ENCODE measurements at regions not wholly inside any gene's neighbourhood (a gene's known extent, or its start where the extent isn't known, plus 50 kb on each side); places are given as distances from the start of the nearest gene placed in this dataset.
"Not testable (repeated sequence)": the region's sequence is repeated elsewhere in the genome, so short reads cannot be mapped to it uniquely, and the experiment has no call there.

DNA sequence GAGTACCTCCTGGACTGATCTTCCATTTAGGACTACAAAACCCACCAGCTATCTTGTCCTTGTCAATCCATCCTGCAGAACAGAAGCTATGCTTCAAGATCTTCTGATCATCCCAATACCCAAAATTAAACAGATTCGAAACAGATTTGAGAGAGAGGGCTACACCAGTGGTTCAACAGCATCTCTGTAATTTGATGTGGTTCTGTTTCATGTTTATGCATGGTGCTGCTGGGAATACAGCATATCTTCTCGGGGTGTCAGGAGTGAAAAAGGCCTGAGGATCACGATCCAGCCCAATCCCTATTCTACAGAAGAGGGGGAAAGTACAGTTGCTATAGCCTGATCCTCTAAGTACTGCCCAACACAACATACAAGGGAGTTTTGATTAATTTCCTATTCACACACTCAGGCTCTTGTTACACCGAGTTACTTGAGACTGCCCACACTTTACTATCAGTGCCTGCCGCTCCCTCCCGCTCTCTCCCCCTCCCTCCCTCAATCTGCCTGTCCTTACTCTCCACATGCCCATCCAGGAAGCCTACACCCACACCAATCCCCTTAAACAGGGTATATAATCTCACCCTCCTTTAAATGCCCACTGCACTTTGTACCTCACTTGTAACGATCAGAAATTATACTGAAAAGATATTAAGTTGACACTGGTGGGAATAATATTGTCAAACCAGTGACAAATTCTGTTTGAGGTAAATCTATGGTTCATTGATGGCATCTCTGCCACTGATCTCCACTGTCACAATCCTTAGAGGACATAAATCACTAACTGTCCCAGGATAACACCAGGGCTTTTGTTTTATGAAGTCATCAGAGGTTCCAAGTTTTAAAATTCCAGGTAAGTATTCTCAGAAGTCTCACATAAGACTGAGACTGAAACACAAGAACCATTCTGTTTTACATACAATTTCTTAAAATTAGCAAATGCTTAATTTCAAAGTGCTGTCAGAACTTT, 89.3 kb upstream of the PLEKHM1 start:
- Mint-ChIP-seq H3K4me3 (ENCODE audit: low read depth) (no peak overlapping the region), H3K27me3 (ENCODE audit: low read depth) (no peaks in the 10 kb centered on the region), H3K36me3 (ENCODE audit: low read depth) (peaks cover 60% of the 10 kb centered on the region), H3K27ac (no peak overlapping the region), H3K9me3 (no peaks in the 10 kb centered on the region), H3K4me1 (ENCODE audit: low read depth) (peaks cover 62% of the 10 kb centered on the region)
- intact Hi-C loops (cut with micrococcal nuclease) = no loop called here
- no peak for DNase-seq (ENCODE audit: low spot score)

DNA sequence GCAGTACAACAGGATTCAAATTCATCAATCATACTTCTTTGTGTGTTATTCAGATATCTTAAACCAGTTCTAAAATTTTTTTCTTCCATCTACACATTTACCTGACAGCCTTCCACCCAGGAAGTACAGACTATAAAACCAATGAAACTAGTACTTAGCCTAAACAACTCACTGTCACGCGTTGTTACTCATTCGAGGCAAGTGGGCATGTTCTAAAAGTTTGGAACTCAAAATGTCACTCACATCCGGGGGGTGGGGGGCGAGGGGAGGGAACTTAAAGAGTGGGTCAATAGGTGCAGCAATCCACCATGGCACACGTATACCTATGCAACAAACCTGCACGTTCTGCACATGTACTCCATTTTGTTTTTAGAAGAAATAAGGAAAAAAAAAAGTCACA, 90.4 kb upstream of the PLEKHM1 start:
- H3K4me1 Mint-ChIP-seq (ENCODE audit: low read depth) = peaks cover 55% of the 10 kb centered on the region
- H3K27me3 Mint-ChIP-seq (ENCODE audit: low read depth) = no peaks in the 10 kb centered on the region
- H3K27ac Mint-ChIP-seq = no peak overlapping the region
- no peak overlapping the region for H3K4me3 Mint-ChIP-seq (ENCODE audit: low read depth)
- DNase-seq (ENCODE audit: low spot score) = no peak
- intact Hi-C loops (cut with micrococcal nuclease) = no loop called here
- H3K9me3 Mint-ChIP-seq = no peaks in the 10 kb centered on the region
- peaks cover 53% of the 10 kb centered on the region for H3K36me3 Mint-ChIP-seq (ENCODE audit: low read depth)

DNA sequence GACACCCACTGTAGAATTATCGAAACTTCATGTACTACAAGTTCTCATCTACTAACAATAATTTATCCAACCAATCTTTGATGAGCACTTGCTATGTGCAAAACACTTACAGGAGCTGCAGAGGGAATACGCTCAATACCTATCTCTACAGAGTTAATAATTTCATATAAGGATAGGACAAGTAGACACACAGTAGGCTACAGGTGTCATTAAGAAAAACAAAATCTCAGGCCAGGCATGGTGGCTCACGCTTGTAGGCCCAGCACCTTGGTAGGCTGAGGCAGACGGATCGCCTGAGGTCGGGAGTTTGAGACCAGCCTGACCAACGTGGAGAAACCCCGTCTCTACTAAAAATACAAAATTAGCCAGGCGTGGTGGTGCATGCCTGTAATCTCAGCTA, 91.3 kb upstream of the PLEKHM1 start:
- no peak for DNase-seq (ENCODE audit: low spot score)

DNA sequence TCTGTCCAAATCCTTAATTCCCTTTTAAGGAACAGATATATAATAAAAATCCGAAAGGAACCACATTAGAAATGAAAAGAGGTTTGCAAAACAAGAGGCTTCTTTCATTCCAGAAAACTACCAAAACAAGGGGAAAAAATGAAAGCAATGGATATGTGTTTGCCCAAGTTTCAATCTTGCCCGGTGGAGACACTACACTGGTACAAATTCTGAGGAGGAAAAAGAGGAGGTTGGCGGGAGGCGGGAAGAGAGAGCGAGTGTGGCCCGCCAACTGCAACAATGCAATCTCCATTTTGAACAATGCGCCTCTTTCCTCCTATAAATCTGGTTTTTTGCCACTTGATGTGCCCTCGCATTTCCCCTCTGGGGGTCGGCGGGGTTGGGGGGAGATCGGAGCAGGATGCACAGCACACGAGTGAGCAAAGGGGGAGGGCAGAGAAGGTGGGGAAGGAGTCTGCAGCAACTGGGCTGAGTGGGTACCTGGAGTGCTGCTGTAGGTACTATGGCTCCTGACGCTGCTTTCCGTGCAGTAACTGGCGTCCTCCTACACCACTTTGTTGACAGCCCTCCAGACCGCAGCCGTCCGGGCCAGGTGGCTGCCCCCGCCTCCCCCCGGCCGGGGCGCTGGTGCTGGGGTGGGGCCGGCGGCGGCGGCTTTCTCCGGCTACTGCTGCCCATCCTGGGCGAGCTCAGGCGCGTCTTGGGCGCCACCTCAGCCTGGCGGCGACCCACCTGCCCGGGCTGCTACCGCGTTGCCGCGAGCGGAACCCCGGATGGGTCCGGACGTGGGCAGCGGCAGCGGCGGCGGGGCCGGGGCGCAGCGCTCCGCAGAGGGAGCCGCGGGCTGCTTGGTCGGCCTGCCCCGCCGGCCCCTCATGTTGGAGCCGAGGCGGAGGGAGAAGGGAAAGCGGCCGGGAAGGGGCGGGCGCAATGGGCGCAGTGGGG, 93.8 kb upstream of the PLEKHM1 start:
- intact Hi-C loops (cut with micrococcal nuclease) = no loop called here
- Mint-ChIP-seq H3K4me3 (ENCODE audit: low read depth) (peak overlapping the region; percentile 85), H3K27ac (peak overlapping the region; percentile 91), H3K4me1 (ENCODE audit: low read depth) (peaks cover 39% of the 10 kb centered on the region), H3K9me3 (no peaks in the 10 kb centered on the region), H3K36me3 (ENCODE audit: low read depth) (peaks cover 37% of the 10 kb centered on the region), H3K27me3 (ENCODE audit: low read depth) (no peaks in the 10 kb centered on the region)
- DNase-seq (ENCODE audit: low spot score) = peak; percentile 80

More for the DNA sequence above, 91.3 kb upstream of the PLEKHM1 start:
- Mint-ChIP-seq H3K36me3 (ENCODE audit: low read depth) (peaks cover 45% of the 10 kb centered on the region), H3K4me1 (ENCODE audit: low read depth) (peaks cover 50% of the 10 kb centered on the region), H3K27me3 (ENCODE audit: low read depth) (no peaks in the 10 kb centered on the region), H3K4me3 (ENCODE audit: low read depth) (no peak overlapping the region), H3K27ac (no peak overlapping the region), H3K9me3 (no peaks in the 10 kb centered on the region)
- intact Hi-C loops (cut with micrococcal nuclease) = no loop called here

DNA sequence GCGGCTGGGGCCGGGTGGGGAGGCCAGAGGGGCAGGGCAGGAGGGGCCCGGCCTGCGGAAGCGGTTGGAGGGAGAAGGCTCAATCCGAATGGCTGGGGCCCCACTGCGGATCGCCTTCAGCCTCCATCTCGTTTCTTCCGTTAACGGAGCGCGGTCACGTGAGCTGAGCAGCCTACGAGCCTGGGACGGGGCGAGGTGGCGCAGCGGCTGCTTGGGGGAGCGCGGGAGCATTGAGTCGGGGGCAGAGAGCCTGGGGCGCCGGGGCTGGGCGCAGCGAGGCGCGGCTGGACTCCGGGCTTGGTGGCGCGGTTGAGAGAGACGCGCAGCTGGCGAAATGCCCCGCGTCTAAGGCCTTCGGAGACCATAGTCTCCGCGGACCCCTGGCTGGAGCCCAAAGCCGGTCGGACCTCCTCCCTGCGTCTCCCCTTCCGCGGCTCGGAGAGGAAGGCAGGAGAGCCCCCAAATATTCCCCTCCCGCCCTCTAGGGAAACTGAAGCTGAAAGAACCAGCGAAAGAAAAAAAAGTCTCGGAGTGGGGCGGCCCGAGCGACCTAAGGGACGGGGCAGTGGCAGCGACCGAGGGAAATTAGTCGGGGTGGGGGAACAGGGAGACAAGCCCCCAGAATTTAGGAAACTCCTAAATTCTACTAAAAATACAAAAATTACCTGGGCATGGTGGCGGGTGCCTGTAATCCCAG, 94.7 kb upstream of the PLEKHM1 start:
- peak; percentile 86 for DNase-seq (ENCODE audit: low spot score)
- Mint-ChIP-seq H3K4me1 (ENCODE audit: low read depth) (peaks cover 32% of the 10 kb centered on the region), H3K36me3 (ENCODE audit: low read depth) (peaks cover 31% of the 10 kb centered on the region), H3K4me3 (ENCODE audit: low read depth) (peak overlapping the region; percentile 85), H3K27ac (peak overlapping the region; percentile 91)
- intact Hi-C loops (cut with micrococcal nuclease); H3K27me3 Mint-ChIP-seq (ENCODE audit: low read depth); H3K9me3 Mint-ChIP-seq: not testable (repeated sequence)

DNA sequence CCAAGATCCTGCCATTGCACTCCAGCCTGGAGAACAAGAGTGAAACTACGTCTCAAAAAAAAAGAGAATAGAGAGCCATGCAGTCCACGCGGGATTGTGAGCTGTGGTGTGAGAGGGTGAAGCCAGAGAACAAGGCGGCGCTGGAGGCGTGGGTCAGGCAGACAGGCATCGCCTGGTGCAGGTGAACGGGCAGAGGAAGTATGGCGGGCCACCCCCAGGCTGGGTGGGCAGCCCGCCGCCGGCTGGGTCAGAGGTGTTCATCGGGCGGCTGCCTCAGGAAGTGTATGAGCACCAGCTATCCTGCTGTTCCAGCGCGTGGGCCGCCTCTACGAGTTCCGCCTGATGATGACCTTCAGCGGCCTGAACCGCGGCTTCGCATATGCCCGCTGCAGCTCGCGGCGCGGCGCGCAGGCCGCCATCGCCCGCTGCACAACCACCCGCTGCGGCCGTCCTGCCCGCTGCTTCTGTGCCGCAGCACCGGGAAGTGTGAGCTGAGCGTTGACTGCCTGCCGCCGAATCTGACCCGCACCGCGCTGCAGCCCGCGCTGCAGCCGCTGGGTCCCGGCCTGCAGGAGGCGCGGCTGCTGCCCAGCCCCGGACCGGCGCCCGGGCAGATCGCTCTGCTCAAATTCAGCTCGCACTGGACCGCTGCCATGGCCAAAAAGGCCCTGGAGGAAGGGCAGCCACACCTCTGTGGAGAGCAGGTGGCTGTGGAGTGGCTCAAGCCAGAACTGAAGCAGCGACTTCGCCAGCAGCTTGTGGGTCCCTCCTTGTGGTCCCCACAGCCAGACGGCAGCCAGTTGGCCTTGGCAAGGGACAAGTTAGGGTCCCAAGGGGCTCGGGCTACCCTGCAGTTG, 95.5 kb upstream of the PLEKHM1 start:
- H3K36me3 Mint-ChIP-seq (ENCODE audit: low read depth) = peaks cover 27% of the 10 kb centered on the region
- DNase-seq (ENCODE audit: low spot score) = peak; percentile 39
- H3K4me1 Mint-ChIP-seq (ENCODE audit: low read depth) = peaks cover 28% of the 10 kb centered on the region
- H3K9me3 Mint-ChIP-seq; H3K27me3 Mint-ChIP-seq (ENCODE audit: low read depth); intact Hi-C loops (cut with micrococcal nuclease): not testable (repeated sequence)
- peak overlapping the region; percentile 91 for H3K27ac Mint-ChIP-seq
- peak overlapping the region; percentile 85 for H3K4me3 Mint-ChIP-seq (ENCODE audit: low read depth)

DNA sequence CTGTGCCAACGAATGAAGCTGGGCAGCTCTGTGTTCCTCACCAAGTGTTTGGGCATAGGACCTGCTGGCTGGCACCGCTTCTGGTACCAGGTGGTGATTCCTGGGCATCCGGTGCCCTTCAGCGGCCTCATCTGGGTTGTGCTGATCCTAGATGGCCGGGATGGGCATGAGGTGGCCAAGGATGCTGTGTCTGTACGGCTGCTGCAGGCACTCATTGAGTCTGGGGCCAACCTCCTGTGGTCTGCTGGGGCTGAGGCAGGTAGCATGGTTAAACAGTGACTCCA, 96.1 kb upstream of the PLEKHM1 start:
- Mint-ChIP-seq H3K36me3 (ENCODE audit: low read depth) (peaks cover 21% of the 10 kb centered on the region), H3K4me1 (ENCODE audit: low read depth) (peaks cover 25% of the 10 kb centered on the region)
- intact Hi-C loops (cut with micrococcal nuclease); H3K4me3 Mint-ChIP-seq (ENCODE audit: low read depth); DNase-seq (ENCODE audit: low spot score); H3K27ac Mint-ChIP-seq; H3K27me3 Mint-ChIP-seq (ENCODE audit: low read depth); H3K9me3 Mint-ChIP-seq: not testable (repeated sequence)

DNA sequence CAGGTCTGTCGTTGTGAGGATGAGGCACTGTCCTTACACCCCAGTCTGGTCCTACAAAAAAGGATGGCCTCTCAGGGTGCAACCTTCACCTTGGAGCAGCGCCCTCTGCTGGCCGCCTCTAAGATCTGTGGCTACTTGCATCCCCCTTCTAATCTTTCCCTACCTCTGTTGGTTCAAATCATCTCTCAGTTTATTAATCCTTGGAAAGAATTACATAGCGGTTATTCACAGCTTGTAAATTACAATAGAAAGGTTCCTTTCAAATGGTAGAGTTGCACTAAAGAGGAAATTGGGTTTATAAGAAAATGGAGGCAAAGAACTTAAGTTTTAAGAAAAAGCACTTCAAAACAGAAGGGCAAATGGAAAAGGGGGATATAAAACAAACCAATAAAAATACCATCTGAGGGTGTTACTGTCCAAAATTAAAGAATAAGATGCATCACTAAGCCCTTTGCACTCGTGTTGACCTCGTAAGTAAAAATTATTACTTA, 102.0 kb upstream of the PLEKHM1 start:
- intact Hi-C loops (cut with micrococcal nuclease); H3K27ac Mint-ChIP-seq; H3K4me3 Mint-ChIP-seq (ENCODE audit: low read depth); H3K4me1 Mint-ChIP-seq (ENCODE audit: low read depth); H3K36me3 Mint-ChIP-seq (ENCODE audit: low read depth); H3K9me3 Mint-ChIP-seq: not testable (repeated sequence)
- H3K27me3 Mint-ChIP-seq (ENCODE audit: low read depth) = peaks cover 14% of the 10 kb centered on the region
- DNase-seq (ENCODE audit: low spot score) = peak; percentile 70

DNA sequence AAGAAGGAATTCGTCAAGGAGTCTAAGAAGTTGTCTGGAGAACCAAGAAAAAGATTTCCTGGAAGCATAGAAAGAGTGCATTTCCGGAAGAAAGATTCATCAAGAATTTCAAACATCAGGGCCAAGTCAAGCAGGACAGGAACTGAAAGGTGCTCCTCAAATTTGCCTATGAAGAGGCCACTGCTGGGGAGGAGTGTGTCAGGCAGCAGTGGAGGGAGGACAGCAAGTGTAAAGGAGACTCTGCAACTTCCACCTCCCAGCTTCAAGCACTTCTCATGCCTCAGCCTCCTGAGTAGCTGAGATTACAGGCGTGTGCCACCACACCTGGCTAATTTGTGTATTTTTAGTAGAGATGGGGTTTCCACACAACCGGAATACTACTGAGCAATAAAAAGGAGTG, 105.8 kb upstream of the PLEKHM1 start:
- peaks cover 18% of the 10 kb centered on the region for H3K27me3 Mint-ChIP-seq (ENCODE audit: low read depth)
- H3K36me3 Mint-ChIP-seq (ENCODE audit: low read depth); H3K4me3 Mint-ChIP-seq (ENCODE audit: low read depth); H3K4me1 Mint-ChIP-seq (ENCODE audit: low read depth); DNase-seq (ENCODE audit: low spot score); intact Hi-C loops (cut with micrococcal nuclease); H3K9me3 Mint-ChIP-seq; H3K27ac Mint-ChIP-seq: not testable (repeated sequence)

DNA sequence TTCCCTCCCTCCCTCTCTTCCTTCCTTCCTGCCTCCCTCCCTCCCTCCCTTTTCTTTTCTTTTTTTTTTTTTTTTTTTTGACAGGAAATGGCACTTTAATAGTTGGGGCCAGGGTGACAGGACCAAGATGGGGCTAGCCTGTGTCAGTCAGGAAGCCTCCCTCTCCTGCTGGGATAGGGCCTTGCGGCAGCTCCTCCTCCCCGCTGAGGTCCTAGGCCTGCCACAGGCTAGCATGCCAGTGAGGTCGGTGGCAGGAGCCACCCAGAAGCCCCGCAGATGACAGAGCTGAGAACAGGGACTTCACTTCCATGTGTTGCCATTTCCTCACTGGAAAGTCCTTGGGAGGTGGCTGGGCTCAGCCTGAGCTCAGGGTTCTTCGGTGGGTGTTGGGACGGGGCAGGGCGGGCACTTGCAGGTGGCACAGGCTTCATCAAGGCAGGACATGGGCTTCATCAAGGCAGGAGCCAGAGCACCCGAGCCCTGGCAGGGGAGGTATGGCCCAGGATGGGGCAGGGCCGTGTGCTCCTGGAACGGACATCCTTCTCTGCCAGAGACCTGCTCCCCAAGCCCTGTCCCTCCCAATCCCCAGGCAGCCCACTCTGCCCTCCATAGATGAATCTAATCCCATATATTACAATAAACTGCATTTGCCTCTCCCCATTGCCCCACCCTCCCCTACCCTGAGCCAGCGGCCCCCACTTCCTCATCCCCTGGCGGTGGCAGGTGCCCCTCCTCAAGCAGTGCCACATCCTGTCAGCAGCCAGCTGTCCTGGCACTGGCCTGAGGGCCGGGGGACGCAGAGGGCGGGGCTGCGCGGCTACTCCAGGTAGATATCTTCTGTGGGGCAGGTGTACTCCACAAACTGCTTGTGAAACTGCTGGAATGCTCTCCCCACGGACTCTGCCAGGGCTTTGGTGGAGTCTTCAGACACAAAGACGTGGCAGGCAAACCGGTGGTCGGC, 109.8 kb upstream of the PLEKHM1 start:
- H3K9me3 Mint-ChIP-seq; DNase-seq (ENCODE audit: low spot score); H3K27ac Mint-ChIP-seq; H3K36me3 Mint-ChIP-seq (ENCODE audit: low read depth); intact Hi-C loops (cut with micrococcal nuclease); H3K27me3 Mint-ChIP-seq (ENCODE audit: low read depth); H3K4me3 Mint-ChIP-seq (ENCODE audit: low read depth); H3K4me1 Mint-ChIP-seq (ENCODE audit: low read depth): not testable (repeated sequence)

DNA sequence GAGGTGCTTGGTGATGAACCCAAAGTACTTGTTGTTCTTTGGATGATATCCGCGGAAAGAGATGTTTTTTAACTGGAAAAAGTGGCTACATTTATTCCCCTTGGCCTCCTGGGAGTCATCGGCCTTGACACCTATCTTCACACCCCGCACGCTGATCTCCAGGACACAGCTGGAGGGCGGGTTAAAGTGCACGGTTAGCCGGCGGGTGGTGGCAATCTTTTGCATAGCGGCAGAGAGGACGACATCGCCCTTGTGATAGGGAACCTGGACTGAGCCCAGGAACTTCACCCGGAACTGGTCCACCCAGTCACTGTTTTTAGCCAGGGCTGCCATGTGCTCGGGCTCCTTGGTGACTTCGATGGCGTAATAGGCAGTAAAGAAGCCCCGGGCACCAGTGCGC, 110.5 kb upstream of the PLEKHM1 start:
- H3K4me1 Mint-ChIP-seq (ENCODE audit: low read depth); H3K4me3 Mint-ChIP-seq (ENCODE audit: low read depth); H3K9me3 Mint-ChIP-seq; intact Hi-C loops (cut with micrococcal nuclease); H3K27ac Mint-ChIP-seq; H3K27me3 Mint-ChIP-seq (ENCODE audit: low read depth); H3K36me3 Mint-ChIP-seq (ENCODE audit: low read depth); DNase-seq (ENCODE audit: low spot score): not testable (repeated sequence)
